ENCODE measurements at regions not wholly inside any gene's neighbourhood (a gene's known extent, or its start where the extent isn't known, plus 50 kb on each side); places are given as distances from the start of the nearest gene placed in this dataset.

GRCh38 chr5:167967494-167968177 is 323.8 kb upstream of the WWC1 start:
- Histone ChIP-seq H2AFZ (no peak overlapping the region), H3K36me3 (ENCODE audit: low read depth) (peaks cover 25% of the 10 kb centered on the region), H4K20me1 (ENCODE audit: insufficient read depth) (no peaks in the 10 kb centered on the region), H3K4me3 (no peak overlapping the region), H3K27ac (no peak overlapping the region), H3K27me3 (replicated peaks; ENCODE audit: insufficient read depth) (no peaks in the 10 kb centered on the region), H3K79me2 (ENCODE audit: insufficient read depth) (peaks cover 38% of the 10 kb centered on the region), H3K9ac (no peak overlapping the region), H3K4me1 (ENCODE audit: insufficient read depth) (peaks cover 15% of the 10 kb centered on the region), H3K9me3 (ENCODE audit: low read depth) (no peaks in the 10 kb centered on the region), H3K9me2 (ENCODE audit: insufficient read depth) (no peaks in the 10 kb centered on the region), H3F3A (ENCODE audit: insufficient read depth) (peaks cover 13% of the 10 kb centered on the region), H3K4me2 (ENCODE audit: unreplicated experiment) (no peak overlapping the region)
- TF ChIP-seq EZH2phosphoT487 (IDR thresholded peaks at IDR 0.05; ENCODE audit: insufficient read depth, low read depth): no peak
- no peak for TF ChIP-seq EZH2 (IDR thresholded peaks at IDR 0.05; ENCODE audit: insufficient read depth, poor library complexity, severe bottlenecking)
- in situ Hi-C loops (cut with MboI): no loop called here
- WGBS, 2 experiments (ENCODE audit: low coverage in 1 of 2, low lambda C conversion rate in 2 of 2, missing lambda C conversion rate in 2 of 2): 55 to 65% methylated on average over 7 of the region's 7 CpGs
- no peak for DNase-seq

- TF ChIP-seq EZH2 (IDR thresholded peaks at IDR 0.05; ENCODE audit: insufficient read depth, poor library complexity, severe bottlenecking): no peak
- no peak for TF ChIP-seq EZH2phosphoT487 (IDR thresholded peaks at IDR 0.05; ENCODE audit: insufficient read depth, low read depth)
- H3K27me3 ChIP-seq (replicated peaks; ENCODE audit: insufficient read depth): no peaks in the 10 kb centered on the region
- H3K9me2 ChIP-seq (ENCODE audit: insufficient read depth): no peaks in the 10 kb centered on the region
- peaks cover 15% of the 10 kb centered on the region for H3K4me1 ChIP-seq (ENCODE audit: insufficient read depth)
- H3K4me3 ChIP-seq: no peak overlapping the region
- no peak overlapping the region for H3K27ac ChIP-seq
- no peak overlapping the region for H3K9ac ChIP-seq
- no peaks in the 10 kb centered on the region for H4K20me1 ChIP-seq (ENCODE audit: insufficient read depth)
- WGBS, 2 experiments (ENCODE audit: low coverage in 1 of 2, low lambda C conversion rate in 2 of 2, missing lambda C conversion rate in 2 of 2): 66 to 74% methylated on average over 4 of the region's 4 CpGs
- DNase-seq: no peak
- H3K4me2 ChIP-seq (ENCODE audit: unreplicated experiment): no peak overlapping the region
- H2AFZ ChIP-seq: no peak overlapping the region
- H3K79me2 ChIP-seq (ENCODE audit: insufficient read depth): peaks cover 28% of the 10 kb centered on the region
- no peaks in the 10 kb centered on the region for H3K9me3 ChIP-seq (ENCODE audit: low read depth)
- H3F3A ChIP-seq (ENCODE audit: insufficient read depth): peaks cover 13% of the 10 kb centered on the region
- H3K36me3 ChIP-seq (ENCODE audit: low read depth): peaks cover 21% of the 10 kb centered on the region
- in situ Hi-C loops (cut with MboI): no loop called here
Measured at GRCh38 chr5:167968837-167969236, 322.6 kb upstream of the WWC1 start.

- WGBS, 2 experiments (ENCODE audit: low coverage in 1 of 2, low lambda C conversion rate in 2 of 2, missing lambda C conversion rate in 2 of 2): 9 to 14% methylated on average over 4 of the region's 4 CpGs
- Histone ChIP-seq H3K9me2 (ENCODE audit: insufficient read depth) (no peaks in the 10 kb centered on the region), H3K9ac (no peak overlapping the region), H2AFZ (no peak overlapping the region), H3K4me2 (ENCODE audit: unreplicated experiment) (peak overlapping the region; percentile 8), H4K20me1 (ENCODE audit: insufficient read depth) (no peaks in the 10 kb centered on the region), H3K79me2 (ENCODE audit: insufficient read depth) (peaks cover 24% of the 10 kb centered on the region), H3K9me3 (ENCODE audit: low read depth) (no peaks in the 10 kb centered on the region), H3F3A (ENCODE audit: insufficient read depth) (peaks cover 13% of the 10 kb centered on the region), H3K27ac (peak overlapping the region; percentile 30), H3K4me1 (ENCODE audit: insufficient read depth) (peaks cover 15% of the 10 kb centered on the region), H3K36me3 (ENCODE audit: low read depth) (peaks cover 21% of the 10 kb centered on the region), H3K27me3 (replicated peaks; ENCODE audit: insufficient read depth) (no peaks in the 10 kb centered on the region), H3K4me3 (no peak overlapping the region)
- in situ Hi-C loops (cut with MboI): no loop called here
- TF ChIP-seq EZH2phosphoT487 (IDR thresholded peaks at IDR 0.05; ENCODE audit: insufficient read depth, low read depth): no peak
- TF ChIP-seq EZH2 (IDR thresholded peaks at IDR 0.05; ENCODE audit: insufficient read depth, poor library complexity, severe bottlenecking): no peak
- DNase-seq: peak; percentile 75
Measured at GRCh38 chr5:167969998-167970397, 321.4 kb upstream of the WWC1 start.

GRCh38 chr5:167971706-167972105 is 319.7 kb upstream of the WWC1 start:
- H3K4me3 ChIP-seq: no peak overlapping the region
- H3K9me2 ChIP-seq (ENCODE audit: insufficient read depth): no peaks in the 10 kb centered on the region
- no peaks in the 10 kb centered on the region for H4K20me1 ChIP-seq (ENCODE audit: insufficient read depth)
- H3K79me2 ChIP-seq (ENCODE audit: insufficient read depth): peaks cover 15% of the 10 kb centered on the region
- H3K27me3 ChIP-seq (replicated peaks; ENCODE audit: insufficient read depth): no peaks in the 10 kb centered on the region
- peaks cover 13% of the 10 kb centered on the region for H3F3A ChIP-seq (ENCODE audit: insufficient read depth)
- H3K9ac ChIP-seq: no peak overlapping the region
- TF ChIP-seq EZH2phosphoT487 (IDR thresholded peaks at IDR 0.05; ENCODE audit: insufficient read depth, low read depth) (no peak), EZH2 (IDR thresholded peaks at IDR 0.05; ENCODE audit: insufficient read depth, poor library complexity, severe bottlenecking) (no peak)
- H3K4me2 ChIP-seq (ENCODE audit: unreplicated experiment): no peak overlapping the region
- WGBS, 2 experiments (ENCODE audit: low coverage in 1 of 2, low lambda C conversion rate in 2 of 2, missing lambda C conversion rate in 2 of 2): 94 to 97% methylated on average over 3 of the region's 3 CpGs
- peaks cover 21% of the 10 kb centered on the region for H3K36me3 ChIP-seq (ENCODE audit: low read depth)
- H3K27ac ChIP-seq: no peak overlapping the region
- no peaks in the 10 kb centered on the region for H3K9me3 ChIP-seq (ENCODE audit: low read depth)
- in situ Hi-C loops (cut with MboI): no loop called here
- no peak for DNase-seq
- peaks cover 15% of the 10 kb centered on the region for H3K4me1 ChIP-seq (ENCODE audit: insufficient read depth)
- H2AFZ ChIP-seq: no peak overlapping the region
